ENCODE measurements at regions not wholly inside any gene's neighbourhood (a gene's known extent, or its start where the extent isn't known, plus 50 kb on each side); places are given as distances from the start of the nearest gene placed in this dataset.

- DNase-seq: no peak
- no peaks in the 10 kb centered on the region for H3K36me3 ChIP-seq (replicated peaks in 1 of 2; ENCODE audit: control insufficient read depth in 1 of 2, insufficient read depth in 2 of 2, low read length in 2 of 2)
- intact Hi-C loops (cut with micrococcal nuclease): no loop called here
- H3K4me3 ChIP-seq (replicated peaks in 1 of 3; ENCODE audit: low read depth in 2 of 3, low read length in 3 of 3): no peak overlapping the region
- Mint-ChIP-seq H3K4me1 (no peaks in the 10 kb centered on the region), H3K36me3 (no peaks in the 10 kb centered on the region), H3K9me3 (peaks cover 0 to 3% (median 0%) of the 10 kb centered on the region in 7 donors), H3K27ac (no peak overlapping the region), H3K4me3 (no peak overlapping the region), H3K27me3 (ENCODE audit: low read depth in 3 of 3) (no peaks in the 10 kb centered on the region)
- H3K79me2 ChIP-seq (ENCODE audit: insufficient read depth, low read length): no peaks in the 10 kb centered on the region
- peaks cover 0 to 8% of the 10 kb centered on the region in 2 donors for H3K9me3 ChIP-seq (replicated peaks in 1 of 2; ENCODE audit: control insufficient read depth in 1 of 2, insufficient read depth in 1 of 2, low read length in 2 of 2)
- no peak overlapping the region for H3K4me2 ChIP-seq (replicated peaks; ENCODE audit: extremely low read depth, low read length, poor library complexity, severe bottlenecking)
- no peaks in the 10 kb centered on the region for H3K4me1 ChIP-seq (ENCODE audit: control insufficient read depth in 1 of 2, insufficient read depth in 2 of 2, low read length in 2 of 2)
- 63% methylated on average over 1 of the region's 3 CpGs for WGBS (ENCODE audit: insufficient coverage)
- H3K9ac ChIP-seq (ENCODE audit: insufficient read depth, low read length, poor library complexity, severe bottlenecking): no peak overlapping the region
- TF ChIP-seq CTCF (IDR thresholded peaks at IDR 0.05): no peak
- H4K20me1 ChIP-seq (ENCODE audit: insufficient read depth, low read length): no peaks in the 10 kb centered on the region
- H3K27ac ChIP-seq (ENCODE audit: low read depth in 1 of 2, low read length in 2 of 2): no peak overlapping the region
- H2AFZ ChIP-seq (ENCODE audit: insufficient read depth, low read depth, low read length, poor library complexity, severe bottlenecking): no peak overlapping the region
- H3K27me3 ChIP-seq (ENCODE audit: control insufficient read depth in 2 of 2, insufficient read depth in 2 of 2, low read length in 2 of 2): no peaks in the 10 kb centered on the region
Observed at GRCh38 chr3:145892869-145893268, 268.1 kb downstream of the PLOD2 start.

DNA sequence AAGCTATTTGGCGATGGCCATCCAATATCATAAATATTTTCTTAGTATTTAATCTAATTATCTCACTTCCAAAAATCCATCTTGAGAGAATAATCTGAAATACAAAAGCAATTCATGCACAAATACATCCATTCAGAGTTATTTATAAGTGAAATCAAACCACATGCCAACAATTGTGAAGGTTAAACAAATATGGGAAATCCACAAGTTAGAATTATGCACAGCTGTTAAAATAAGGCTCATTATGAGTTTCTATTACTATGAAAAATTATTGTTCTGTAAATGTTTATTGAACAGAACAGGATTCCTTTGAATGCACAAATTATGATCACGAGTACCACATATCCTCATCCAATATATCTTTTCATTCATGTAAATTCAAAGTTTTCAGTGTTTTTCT is 267.7 kb downstream of the PLOD2 start:
- Histone ChIP-seq H3K79me2 (ENCODE audit: insufficient read depth, low read length) (no peaks in the 10 kb centered on the region), H3K36me3 (replicated peaks in 1 of 2; ENCODE audit: control insufficient read depth in 1 of 2, insufficient read depth in 2 of 2, low read length in 2 of 2) (no peaks in the 10 kb centered on the region), H3K9ac (ENCODE audit: insufficient read depth, low read length, poor library complexity, severe bottlenecking) (no peak overlapping the region), H3K27me3 (ENCODE audit: control insufficient read depth in 2 of 2, insufficient read depth in 2 of 2, low read length in 2 of 2) (no peaks in the 10 kb centered on the region), H3K4me3 (replicated peaks in 1 of 3; ENCODE audit: low read depth in 2 of 3, low read length in 3 of 3) (no peak overlapping the region), H2AFZ (ENCODE audit: insufficient read depth, low read depth, low read length, poor library complexity, severe bottlenecking) (no peak overlapping the region), H3K4me2 (replicated peaks; ENCODE audit: extremely low read depth, low read length, poor library complexity, severe bottlenecking) (no peak overlapping the region), H4K20me1 (ENCODE audit: insufficient read depth, low read length) (no peaks in the 10 kb centered on the region), H3K9me3 (replicated peaks in 1 of 2; ENCODE audit: control insufficient read depth in 1 of 2, insufficient read depth in 1 of 2, low read length in 2 of 2) (peaks cover 0 to 8% of the 10 kb centered on the region in 2 donors), H3K27ac (ENCODE audit: low read depth in 1 of 2, low read length in 2 of 2) (no peak overlapping the region), H3K4me1 (ENCODE audit: control insufficient read depth in 1 of 2, insufficient read depth in 2 of 2, low read length in 2 of 2) (no peaks in the 10 kb centered on the region)
- WGBS (ENCODE audit: insufficient coverage): no CpG with 5 or more reads among the region's 2 CpGs
- H3K9me3 Mint-ChIP-seq: peaks cover 0 to 3% (median 0%) of the 10 kb centered on the region in 7 donors
- H3K27me3 Mint-ChIP-seq (ENCODE audit: low read depth in 3 of 3): no peaks in the 10 kb centered on the region
- H3K36me3 Mint-ChIP-seq: no peaks in the 10 kb centered on the region
- no peak for TF ChIP-seq CTCF (IDR thresholded peaks at IDR 0.05)
- H3K4me1 Mint-ChIP-seq: no peaks in the 10 kb centered on the region
- no peak for DNase-seq
- no peak overlapping the region for H3K4me3 Mint-ChIP-seq
- no peak overlapping the region for H3K27ac Mint-ChIP-seq
- intact Hi-C loops (cut with micrococcal nuclease): no loop called here

Measured in CD14-positive monocyte (primary cell).